Right ventricle myocardium superior (tissue), 1 donor: ENCODE measurements at regions not wholly inside any gene's neighbourhood (a gene's known extent, or its start where the extent isn't known, plus 50 kb on each side); places are given as distances from the start of the nearest gene placed in this dataset.
"Not testable (repeated sequence)": the region's sequence is repeated elsewhere in the genome, so short reads cannot be mapped to it uniquely, and the experiment has no call there.

Source experiments
- ATAC-seq: fragments of 200-7000 bp; cut with Tn5 transposase; one replicate; pipeline ENCODE4 v1.9.1; 2020; ENCODE audit warnings: mild to moderate bottlenecking; ENCODE audit not compliant: poor library complexity
- DNase-seq: peaks from one replicate; pipeline ENCODE4 v3.0.0-alpha.2; 2020
- intact Hi-C: fragments of 100-400 bp; cut with DNase I; formaldehyde crosslinking; loops from one replicate; pipeline ENCODE4 v1.11.2; 2022
- donor health status: DM: no; HTN: yes; CAD: no; lungs with severe emphysema.

DNA sequence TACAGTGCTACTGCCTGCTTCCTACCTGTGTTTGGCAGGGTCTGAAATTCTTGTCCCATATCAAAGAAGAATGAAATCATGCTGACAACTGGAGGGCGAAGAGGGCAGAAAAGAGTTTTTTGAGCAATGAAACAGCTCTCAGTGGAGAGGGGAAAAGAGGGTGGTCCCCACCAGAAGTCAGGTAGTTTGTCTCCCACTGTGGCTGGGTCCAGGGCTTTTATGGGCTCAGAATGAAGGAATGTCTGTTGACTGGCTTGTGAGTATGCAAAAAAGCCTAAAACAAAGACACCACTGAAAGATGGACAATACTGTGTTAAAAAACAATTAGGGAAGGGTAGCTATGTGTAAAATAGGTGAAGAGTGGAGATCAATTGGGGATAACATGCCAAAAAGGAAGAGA is 115.0 kb downstream of the ADAM29 start:
- DNase-seq, result no peak
- no peak for ATAC-seq
- intact Hi-C loops, result no loop called here

DNA sequence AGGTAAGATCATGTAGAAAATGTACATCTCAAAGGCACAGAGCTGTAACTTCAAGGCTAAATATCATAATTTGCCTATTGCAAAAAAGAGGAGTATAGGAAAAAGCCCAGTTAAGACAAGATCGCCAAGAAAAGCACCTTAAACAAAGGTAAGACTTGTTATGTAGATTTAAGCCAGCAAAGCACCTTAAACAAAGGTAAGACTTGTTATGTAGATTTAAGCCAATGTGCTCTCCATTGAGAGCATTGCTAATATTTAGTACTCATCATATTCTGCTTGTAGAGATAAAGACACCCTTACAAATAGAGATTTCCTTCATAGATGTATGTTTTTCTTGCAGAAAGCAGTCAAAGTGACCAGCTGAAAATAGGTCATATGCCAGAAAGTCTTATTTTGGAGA is 115.8 kb downstream of the ADAM29 start:
- ATAC-seq (no peak), DNase-seq (no peak)
- intact Hi-C loops, result no loop called here

DNA sequence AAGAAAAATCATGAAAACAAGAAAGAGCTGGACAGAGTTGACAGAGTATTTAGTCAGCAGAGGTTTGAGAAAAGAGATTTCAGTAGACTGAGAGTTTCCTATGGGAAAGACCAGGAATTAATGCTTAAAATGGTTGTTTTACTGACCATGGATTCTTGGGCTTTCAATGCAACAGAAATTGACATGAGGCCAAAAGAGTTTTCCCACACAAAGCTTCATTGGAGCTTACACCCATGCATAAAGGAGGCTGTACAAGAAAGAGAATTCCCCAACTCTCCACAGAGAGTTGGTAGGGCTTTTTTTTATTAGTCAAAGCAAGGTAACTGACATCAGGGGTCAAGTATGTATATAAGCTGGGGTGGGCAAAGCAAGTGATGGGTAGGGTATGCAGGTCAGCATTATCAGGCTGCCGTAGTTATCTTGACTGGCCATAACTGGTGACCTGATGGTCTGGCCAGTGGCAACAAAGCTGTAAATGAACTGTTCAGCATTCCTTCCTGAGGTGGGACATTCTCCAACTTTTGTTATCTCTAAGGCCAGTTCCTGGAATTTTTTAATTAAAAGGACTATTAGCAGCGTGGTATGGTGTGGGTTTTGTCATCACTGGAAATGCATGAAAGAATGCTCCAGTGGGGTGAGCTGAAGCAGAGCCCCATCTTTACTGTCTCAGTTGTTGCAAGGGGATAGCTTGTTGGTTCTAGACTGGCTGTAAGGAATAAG is 117.0 kb downstream of the ADAM29 start:
- intact Hi-C loops, result no loop called here
- DNase-seq, result no peak
- no peak for ATAC-seq

DNA sequence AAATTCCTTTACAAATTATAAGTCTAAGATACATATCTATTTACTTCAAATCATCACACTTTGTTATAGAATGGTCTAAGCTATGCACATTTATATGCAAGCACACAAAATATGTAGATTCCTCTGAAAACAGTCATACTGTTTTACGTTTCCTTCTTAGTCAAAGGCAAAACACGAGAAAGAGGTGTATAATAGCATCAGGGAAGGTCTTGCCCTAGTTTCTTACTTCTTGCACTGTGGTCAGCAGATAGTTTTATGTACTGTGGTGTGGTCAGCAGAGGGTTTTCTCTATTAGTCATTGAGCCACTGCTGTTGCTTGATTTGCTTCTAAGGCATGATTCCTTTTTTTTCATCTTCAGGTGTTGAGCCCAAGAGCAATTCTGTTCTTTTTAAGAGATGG is 117.7 kb downstream of the ADAM29 start:
- no peak for DNase-seq
- intact Hi-C loops, result no loop called here
- no peak for ATAC-seq

DNA sequence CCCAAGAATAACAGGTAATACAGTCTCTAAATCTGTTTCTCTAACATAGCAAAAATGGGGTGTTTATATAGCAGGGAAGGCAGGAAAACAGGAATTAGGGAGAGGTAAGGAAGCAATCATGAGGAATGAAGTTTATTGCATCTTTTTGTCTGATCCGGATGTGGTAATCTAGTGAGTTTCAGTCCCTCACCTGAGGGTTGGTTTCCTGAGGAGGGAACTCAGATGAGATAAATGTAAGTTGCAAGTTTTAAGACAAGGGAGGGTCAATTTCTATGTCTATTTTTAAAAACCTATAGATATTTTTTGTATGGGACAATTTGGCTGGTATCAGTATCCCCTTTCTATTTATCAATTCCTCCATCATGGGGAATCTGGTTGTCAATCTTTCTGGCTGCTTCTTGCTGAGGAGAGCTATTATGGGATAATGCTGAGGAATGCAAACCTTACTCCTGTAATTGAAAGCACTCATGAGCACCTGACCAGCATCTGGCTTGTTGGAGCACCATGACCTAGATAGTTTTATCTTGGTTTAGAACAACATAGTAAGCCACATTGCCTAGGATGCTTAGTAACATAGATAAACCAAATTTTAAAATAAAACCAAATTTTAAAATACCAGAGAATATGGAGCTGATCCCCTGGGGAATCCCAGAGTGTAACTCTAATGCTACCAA is 130.1 kb downstream of the ADAM29 start:
- intact Hi-C loops, result no loop called here
- no peak for DNase-seq

DNA sequence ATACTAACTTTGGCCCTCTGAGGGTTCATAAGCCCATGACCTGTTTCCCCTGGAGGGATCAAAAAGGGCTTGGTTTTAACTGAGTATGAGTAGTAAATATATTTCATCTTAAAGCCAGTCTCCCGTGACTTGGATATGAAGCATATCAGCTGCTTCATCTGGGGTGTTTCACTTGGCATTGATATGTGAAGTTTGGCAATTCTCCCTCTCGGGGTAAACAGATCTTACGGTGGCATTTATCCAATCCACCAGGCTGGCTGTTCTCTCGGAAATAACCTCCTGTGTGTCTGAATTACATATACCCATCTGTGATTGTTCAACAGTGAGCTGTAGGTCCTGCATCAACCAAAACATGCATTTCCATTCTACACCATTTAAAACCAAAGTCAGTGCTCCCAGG is 130.7 kb downstream of the ADAM29 start:
- intact Hi-C loops, result no loop called here
- DNase-seq, result no peak

More for the DNA sequence above, 130.1 kb downstream of the ADAM29 start:
- no peak for ATAC-seq

DNA sequence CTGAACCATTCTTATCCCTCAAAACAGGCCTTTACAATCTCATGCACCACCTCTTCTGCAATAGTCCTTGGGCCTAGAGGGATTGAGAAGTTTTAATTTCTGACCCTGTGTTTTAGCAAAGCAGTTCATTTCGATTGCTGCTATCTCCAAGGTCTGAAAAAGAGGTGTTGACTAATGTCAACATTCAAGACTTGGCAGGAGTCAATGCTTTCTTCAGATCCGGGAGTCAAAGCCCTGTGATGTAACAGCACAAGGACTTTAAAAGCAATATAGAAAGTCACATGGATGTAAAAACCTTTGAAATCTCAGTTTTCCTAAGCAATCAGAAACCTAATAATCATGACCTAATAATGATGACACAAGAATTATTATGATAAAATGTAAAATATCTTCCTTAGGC is 133.8 kb downstream of the ADAM29 start:
- intact Hi-C loops, result no loop called here
- no peak for ATAC-seq
- no peak for DNase-seq

More for the DNA sequence above, 130.7 kb downstream of the ADAM29 start:
- ATAC-seq, result no peak

DNA sequence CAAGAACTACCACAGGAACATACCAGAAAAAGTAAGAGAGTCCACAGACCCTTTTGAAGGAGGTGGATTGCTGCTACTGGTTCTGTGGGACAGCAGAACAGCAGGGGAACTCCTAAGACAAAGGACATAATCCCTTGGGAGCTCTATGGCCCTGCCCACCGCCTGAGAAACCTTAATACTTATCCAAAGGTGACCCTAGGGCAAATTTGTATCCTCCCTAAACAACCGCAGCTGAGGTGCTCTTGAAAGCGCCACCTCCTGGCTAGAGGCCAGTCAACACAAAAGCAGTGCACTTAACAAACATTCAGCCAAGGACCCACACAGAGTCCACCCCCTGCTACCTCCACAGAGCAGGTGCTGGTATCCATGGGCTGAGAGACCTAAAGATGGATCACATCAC is 136.8 kb downstream of the ADAM29 start:
- intact Hi-C loops, result no loop called here
- DNase-seq (no peak), ATAC-seq (no peak)

DNA sequence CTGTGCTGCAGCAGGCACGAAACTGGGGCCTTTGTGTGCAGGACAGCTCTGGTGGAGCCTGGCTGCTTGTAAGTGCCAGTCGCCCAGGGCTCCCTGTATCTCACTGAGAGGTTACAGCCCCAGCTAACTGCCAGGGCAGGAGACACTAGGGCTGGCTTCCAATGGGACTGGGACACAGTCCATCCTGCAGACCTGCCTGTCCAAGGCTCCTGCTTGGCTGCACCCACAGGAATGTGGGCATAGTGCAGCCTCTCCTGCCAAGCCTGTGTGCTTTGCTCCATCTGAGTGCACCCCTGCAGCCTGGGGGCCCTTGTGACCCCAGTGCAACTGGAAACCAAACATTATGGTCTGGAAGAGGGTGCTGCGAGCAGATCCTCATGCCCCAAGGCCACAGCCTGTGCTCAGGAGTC is 144.0 kb downstream of the ADAM29 start:
- ATAC-seq (no peak), DNase-seq (no peak)
- intact Hi-C loops, result no loop called here

DNA sequence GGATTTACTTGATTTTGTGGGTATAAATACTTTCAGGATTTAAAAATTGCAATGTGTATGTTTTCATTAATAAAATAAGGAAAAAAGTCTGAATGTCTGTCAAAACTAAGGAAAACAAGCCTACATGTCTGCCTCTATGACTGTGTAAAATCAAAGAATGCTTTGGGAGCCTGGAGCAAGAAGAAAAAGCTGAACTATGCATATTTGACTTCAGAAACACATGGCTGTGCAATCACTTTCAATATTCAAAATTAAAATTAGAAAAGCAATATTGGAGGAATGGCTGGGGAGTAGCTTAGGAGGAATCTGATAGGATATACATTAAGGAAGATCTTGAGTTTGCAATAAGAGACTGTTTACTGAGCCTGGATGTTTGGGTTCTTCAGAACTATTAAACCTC is 147.1 kb downstream of the ADAM29 start:
- DNase-seq, result no peak
- no peak for ATAC-seq
- intact Hi-C loops, result no loop called here

DNA sequence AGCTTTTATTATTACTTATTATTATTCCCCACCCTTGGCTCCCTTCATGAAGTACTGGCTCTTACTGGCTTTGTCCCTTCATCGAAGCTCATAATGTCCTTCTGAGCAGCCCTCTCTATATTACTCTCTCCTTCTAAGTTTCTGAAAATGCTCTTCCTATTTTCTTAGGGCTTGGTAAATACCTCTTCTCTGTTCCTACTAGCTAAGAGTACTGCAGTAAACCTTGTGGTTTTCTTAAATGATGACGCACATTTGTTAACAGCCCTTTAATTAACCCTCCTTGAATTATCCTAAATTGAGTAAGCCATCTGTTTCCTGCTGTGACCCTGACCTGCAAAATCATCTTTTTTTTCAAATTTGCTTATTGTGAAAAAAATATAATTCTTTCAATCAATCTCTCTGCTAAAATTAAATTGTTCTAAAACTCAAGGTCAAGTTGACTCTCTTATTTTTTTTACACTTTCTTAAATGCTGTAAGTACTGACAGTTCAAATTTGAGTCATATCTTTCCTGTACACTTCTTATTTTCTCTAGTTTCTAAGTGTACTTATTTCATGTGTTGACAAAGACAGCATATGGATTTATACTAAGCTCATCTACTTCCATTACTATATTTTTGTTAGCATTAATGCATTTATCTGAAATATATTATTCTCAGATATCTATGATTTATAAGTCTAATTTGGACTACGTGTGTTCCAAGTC is 148.9 kb downstream of the ADAM29 start:
- intact Hi-C loops, result no loop called here
- DNase-seq (no peak), ATAC-seq (no peak)

DNA sequence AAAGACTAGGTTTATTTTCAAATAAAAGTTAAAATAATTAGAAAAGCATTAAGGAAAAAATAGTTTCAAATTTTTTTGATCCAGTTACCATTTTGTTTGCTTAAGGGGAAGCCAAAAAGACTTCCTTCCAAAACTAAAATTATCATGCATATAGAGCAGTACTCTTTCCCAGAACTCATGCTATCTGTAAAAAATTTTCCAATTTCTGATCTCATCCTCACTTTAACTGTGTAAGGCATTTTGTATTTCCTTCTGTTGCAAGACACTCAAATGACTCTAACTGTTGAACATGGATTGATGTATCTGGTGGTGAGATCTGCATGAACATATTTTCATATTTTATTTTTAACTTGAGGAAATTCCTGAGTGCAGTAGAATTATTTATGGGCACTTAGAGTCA is 150.1 kb downstream of the ADAM29 start:
- DNase-seq, result no peak
- intact Hi-C loops, result no loop called here
- no peak for ATAC-seq

DNA sequence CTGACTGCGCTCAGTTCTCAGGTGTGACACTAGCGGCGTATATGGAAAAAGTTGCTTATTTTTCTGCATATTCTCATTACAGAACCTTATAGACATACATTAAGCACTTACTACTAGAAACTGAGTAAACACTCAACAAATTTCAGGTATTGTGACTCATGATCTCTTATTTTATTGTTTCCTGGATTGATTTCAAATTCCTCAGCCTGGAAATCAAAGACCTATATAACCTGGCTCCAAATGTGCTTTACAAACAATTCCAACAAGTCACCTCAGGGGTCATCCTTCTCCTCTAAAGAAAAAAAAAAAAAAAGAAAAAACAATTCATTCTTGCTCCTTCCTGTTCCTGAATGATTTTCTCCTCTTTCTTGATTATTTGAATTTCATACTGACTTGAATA is 152.3 kb downstream of the ADAM29 start:
- intact Hi-C loops, result no loop called here
- ATAC-seq (no peak), DNase-seq (no peak)

DNA sequence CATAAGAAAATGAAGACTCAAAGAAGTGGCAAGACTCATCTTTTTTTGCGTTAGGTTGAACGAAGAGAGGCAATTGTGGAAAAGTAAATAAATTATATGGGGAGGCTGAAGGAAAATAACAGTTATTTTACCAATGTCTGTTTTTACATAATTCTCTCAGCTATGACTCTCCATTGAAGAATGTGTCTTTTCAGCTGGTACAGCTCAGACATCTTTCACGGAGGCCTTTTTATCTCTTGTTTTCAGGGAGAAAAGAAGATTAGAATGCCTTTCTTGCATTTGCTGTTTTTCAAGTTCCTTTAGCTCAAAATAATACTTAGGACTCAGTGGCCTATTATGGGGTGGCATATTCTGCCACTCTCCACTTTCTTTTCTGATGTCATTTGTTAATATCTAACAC is 153.0 kb downstream of the ADAM29 start:
- intact Hi-C loops, result no loop called here
- no peak for ATAC-seq
- DNase-seq, result no peak

DNA sequence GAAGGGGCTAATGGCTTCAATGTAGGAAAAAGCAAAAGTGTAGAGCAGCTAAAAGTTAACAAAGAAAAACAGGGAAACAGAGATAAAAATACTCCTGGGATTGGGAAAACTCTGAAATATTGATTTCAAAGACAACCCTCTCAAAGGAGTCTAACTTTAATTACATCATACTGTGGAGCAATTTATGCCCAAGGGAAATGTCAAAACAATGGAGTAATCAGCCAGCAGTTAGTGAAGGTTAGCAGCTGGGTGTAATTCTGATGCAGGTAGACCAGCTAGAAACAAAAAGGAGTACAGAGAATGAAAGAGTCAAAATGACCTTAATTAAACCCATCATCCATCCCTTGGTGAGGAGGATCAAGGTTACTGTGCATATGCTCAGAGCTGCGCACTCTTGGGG is 169.0 kb downstream of the ADAM29 start:
- intact Hi-C loops, result no loop called here
- DNase-seq (no peak), ATAC-seq (no peak)

DNA sequence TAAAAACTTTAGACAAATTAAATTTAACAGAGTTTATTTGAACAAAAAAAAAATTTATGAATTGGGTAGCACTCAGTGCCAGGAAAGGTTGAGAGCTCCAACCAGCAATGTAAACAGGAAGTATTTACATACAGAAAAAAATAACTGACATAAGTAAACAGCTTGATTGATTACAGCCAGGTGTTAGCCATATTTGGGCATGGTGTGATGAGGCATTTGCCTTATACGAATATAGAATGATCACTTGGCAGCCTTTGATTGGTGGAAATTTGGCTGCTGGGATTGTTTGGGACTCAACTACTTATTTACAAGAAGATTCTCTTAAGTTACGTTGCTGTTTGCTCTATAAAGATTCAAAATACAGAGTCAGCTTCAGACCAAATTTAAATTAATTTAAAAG is 172.0 kb downstream of the ADAM29 start:
- ATAC-seq (no peak), DNase-seq (no peak)
- intact Hi-C loops, result no loop called here

DNA sequence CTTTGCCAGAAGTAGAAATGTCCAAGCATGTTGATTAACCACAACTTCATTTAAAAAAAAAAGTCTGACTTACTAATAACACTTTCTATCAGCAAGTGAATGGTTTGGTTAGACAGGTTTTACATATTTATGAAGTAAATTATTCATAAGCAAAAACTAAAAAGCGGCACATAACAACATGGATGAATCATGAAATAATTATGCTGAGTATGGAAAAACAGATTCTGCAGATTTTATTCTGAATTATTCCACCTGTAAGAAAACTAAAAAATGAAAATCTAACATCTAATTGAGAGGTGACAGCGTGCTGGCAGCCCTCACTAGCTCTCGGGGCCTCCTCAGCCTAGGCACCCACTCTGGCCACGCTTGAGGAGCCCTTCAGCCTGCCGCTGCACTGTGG is 173.5 kb downstream of the ADAM29 start:
- intact Hi-C loops, result no loop called here
- ATAC-seq, result no peak
- DNase-seq, result no peak

DNA sequence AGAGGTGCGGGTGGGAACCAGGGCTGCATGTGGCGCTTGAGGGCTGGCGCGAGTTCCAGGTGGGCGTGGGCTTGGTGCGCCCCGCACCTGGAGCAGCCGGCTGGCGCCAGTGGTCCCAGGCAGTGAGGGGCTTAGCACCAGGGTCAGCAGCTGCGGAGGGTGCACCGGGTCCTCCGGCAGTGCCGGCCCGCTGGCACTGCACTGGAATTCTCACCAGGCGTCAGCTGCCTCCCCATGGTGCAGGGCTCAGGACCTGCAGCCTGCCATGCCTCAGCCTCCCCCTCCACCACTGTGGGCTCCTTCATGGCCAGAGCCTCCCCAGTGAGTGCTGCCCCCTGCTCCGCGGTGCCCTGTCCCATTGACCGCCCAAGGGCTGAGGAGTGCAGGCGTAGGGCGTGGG is 174.0 kb downstream of the ADAM29 start:
- intact Hi-C loops, result no loop called here
- ATAC-seq (no peak), DNase-seq (no peak)

DNA sequence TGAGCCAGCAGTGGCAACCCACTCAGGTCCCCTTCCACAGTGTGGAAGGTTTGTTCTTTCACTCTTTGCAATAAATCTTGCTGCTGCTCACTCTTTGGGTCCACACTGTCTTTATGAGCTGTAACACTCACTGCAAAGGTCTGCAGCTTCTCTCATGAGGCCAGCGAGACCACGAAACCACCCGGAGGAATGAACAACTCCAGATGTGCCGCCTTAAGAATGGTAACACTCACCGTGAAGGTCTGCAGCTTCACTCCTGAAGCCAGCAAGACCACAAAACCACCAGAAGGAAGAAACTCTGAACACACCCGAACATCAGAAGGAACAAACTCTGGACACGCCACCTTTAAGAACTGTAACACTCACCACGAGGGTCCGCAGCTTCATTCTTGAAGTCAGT is 174.9 kb downstream of the ADAM29 start:
- DNase-seq, intact Hi-C loops, ATAC-seq: not testable (repeated sequence)

DNA sequence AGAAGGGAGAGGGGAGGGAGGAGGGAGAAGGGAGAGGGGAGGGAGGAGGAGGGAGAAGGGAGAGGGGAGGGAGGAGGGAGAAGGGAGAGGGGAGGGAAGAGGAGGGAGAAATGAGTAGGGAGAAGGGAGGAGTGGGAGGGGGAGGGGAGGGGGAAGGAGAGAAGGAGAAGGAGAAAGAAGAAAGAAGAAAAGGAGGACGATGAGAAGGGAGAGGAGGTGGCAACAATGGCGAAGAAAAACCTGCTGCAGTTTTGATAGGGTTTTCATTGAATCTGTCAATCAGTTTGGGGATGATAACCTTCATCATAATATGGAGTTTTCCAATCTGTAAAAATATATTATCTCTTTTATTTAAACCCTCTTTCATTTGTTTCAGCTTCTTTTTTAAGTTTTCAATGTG is 185.2 kb downstream of the ADAM29 start:
- intact Hi-C loops, result no loop called here
- ATAC-seq (no peak), DNase-seq (no peak)
